Eye (tissue), 1 donor: ENCODE measurements at regions not wholly inside any gene's neighbourhood (a gene's known extent, or its start where the extent isn't known, plus 50 kb on each side); places are given as distances from the start of the nearest gene placed in this dataset.

ENCODE experiments used
- DNase-seq: peaks from one replicate; pipeline ENCODE4 v3.0.0-alpha.2; 2015

- no peak for DNase-seq
These were observed 126.5 kb upstream of the MAN1A1 start for GRCh38 chr6:119476024-119476423.

GRCh38 chr6:119470893-119471542 is 121.5 kb upstream of the MAN1A1 start:
- no peak for DNase-seq

- DNase-seq = no peak
These were observed 118.0 kb upstream of the MAN1A1 start for GRCh38 chr6:119467488-119468081.

GRCh38 chr6:119466226-119466625 is 116.7 kb upstream of the MAN1A1 start:
- DNase-seq = no peak

GRCh38 chr6:119463081-119463626 is 113.6 kb upstream of the MAN1A1 start:
- DNase-seq = no peak

GRCh38 chr6:119461187-119461586 is 111.6 kb upstream of the MAN1A1 start:
- no peak for DNase-seq

GRCh38 chr6:119459207-119459974 is 109.8 kb upstream of the MAN1A1 start:
- no peak for DNase-seq

- DNase-seq = no peak
These were observed 105.2 kb upstream of the MAN1A1 start for GRCh38 chr6:119454714-119455113.

GRCh38 chr6:119453242-119454200 is 104.0 kb upstream of the MAN1A1 start:
- no peak for DNase-seq

GRCh38 chr6:119449331-119450156 is 100.0 kb upstream of the MAN1A1 start:
- DNase-seq = no peak

GRCh38 chr6:119447921-119448320 is 98.4 kb upstream of the MAN1A1 start:
- DNase-seq = no peak

GRCh38 chr6:119446609-119447008 is 97.0 kb upstream of the MAN1A1 start:
- no peak for DNase-seq

- peak; percentile 16 for DNase-seq
These were observed 96.6 kb upstream of the MAN1A1 start for GRCh38 chr6:119446115-119446554.

GRCh38 chr6:119445666-119446065 is 96.1 kb upstream of the MAN1A1 start:
- DNase-seq = no peak

- DNase-seq = no peak
These were observed 95.3 kb upstream of the MAN1A1 start for GRCh38 chr6:119444642-119445557.

GRCh38 chr6:119443993-119444641 is 94.6 kb upstream of the MAN1A1 start:
- no peak for DNase-seq

- DNase-seq = no peak
These were observed 93.2 kb upstream of the MAN1A1 start for GRCh38 chr6:119442776-119443184.

GRCh38 chr6:119440953-119441352 is 91.4 kb upstream of the MAN1A1 start:
- no peak for DNase-seq

GRCh38 chr6:119436583-119436982 is 87.0 kb upstream of the MAN1A1 start:
- DNase-seq = no peak

- no peak for DNase-seq
These were observed 82.2 kb upstream of the MAN1A1 start for GRCh38 chr6:119431799-119432198.
